Lower leg skin (tissue), 4 donors: ENCODE measurements at regions not wholly inside any gene's neighbourhood (a gene's known extent, or its start where the extent isn't known, plus 50 kb on each side); places are given as distances from the start of the nearest gene placed in this dataset.

Experiments
- DNase-seq, 2 donors: peaks; one replicate each; pipeline ENCODE4 v3.0.0-alpha.2; 2019; ENCODE audit warnings: low spot score in 2 of 2
- H3K4me3 ChIP-seq: fragments of 200-600 bp; sonication (generic); 2 replicates; pipeline ENCODE4 v1.5.1; 2017; ENCODE audit warnings: mild to moderate bottlenecking, low read depth; ENCODE audit not compliant: poor library complexity, severe bottlenecking
- CTCF ChIP-seq, 3 donors: fragments of 450-650 bp; IDR thresholded peaks; one replicate each; pipeline ENCODE4 v1.5.1; 2016; ENCODE audit warnings: antibody characterized with exemption in 3 of 3, mild to moderate bottlenecking in 3 of 3, moderate library complexity in 2 of 3
- POLR2A ChIP-seq, 2 donors: fragments of 450-650 bp; IDR thresholded peaks; one replicate each; pipeline ENCODE4 v1.6.1; 2016 to 2017; ENCODE audit warnings: antibody characterized with exemption in 2 of 2, mild to moderate bottlenecking in 1 of 2, moderate library complexity in 1 of 2
- WGBS, 2 donors: methylation state at CpG; one replicate each; pipeline ENCODE4 v1.1.5; 2018; 5-methylcytosine and 5-hydroxymethylcytosine counted together
- intact Hi-C: fragments of 100-400 bp; cut with DNase I; formaldehyde crosslinking; loops from one replicate; pipeline ENCODE4 v1.15.0; 2023; ENCODE audit warnings: low total_unique reads

- intact Hi-C loops: loop anchor here (10.0 kb wide), 1 partner anchor 831 kb away; no protein-coding TSS in a partner anchor
- 29 to 31% methylated on average over 5 of the region's 5 CpGs for WGBS, 2 donors
- TF ChIP-seq POLR2A (IDR thresholded peaks at IDR 0.05) (no peak), CTCF (IDR thresholded peaks at IDR 0.05) (no peak)
- DNase-seq: no peak
- no peak overlapping the region for H3K4me3 ChIP-seq
These were observed 557.7 kb upstream of the SLIT2 start for GRCh38 chr4:19693936-19694570.

GRCh38 chr4:19689511-19689910 is 562.2 kb upstream of the SLIT2 start:
- intact Hi-C loops: no loop called here
- no peak overlapping the region for H3K4me3 ChIP-seq
- WGBS, 2 donors: 46 to 48% methylated on average over 3 of the region's 3 CpGs
- TF ChIP-seq POLR2A (IDR thresholded peaks at IDR 0.05): no peak
- no peak for TF ChIP-seq CTCF (IDR thresholded peaks at IDR 0.05)
- no peak for DNase-seq

- DNase-seq: no peak
- intact Hi-C loops: no loop called here
- TF ChIP-seq POLR2A (IDR thresholded peaks at IDR 0.05) (no peak), CTCF (IDR thresholded peaks at IDR 0.05) (no peak)
- no peak overlapping the region for H3K4me3 ChIP-seq
These were observed 565.2 kb upstream of the SLIT2 start for GRCh38 chr4:19686456-19686855.

- H3K4me3 ChIP-seq: no peak overlapping the region
- no peak for TF ChIP-seq CTCF (IDR thresholded peaks at IDR 0.05)
- TF ChIP-seq POLR2A (IDR thresholded peaks at IDR 0.05): no peak
- 37 to 38% methylated on average over 7 of the region's 7 CpGs for WGBS, 2 donors
- intact Hi-C loops: no loop called here
- DNase-seq: no peak
These were observed 567.6 kb upstream of the SLIT2 start for GRCh38 chr4:19684084-19684483.

- no peak for TF ChIP-seq POLR2A (IDR thresholded peaks at IDR 0.05)
- TF ChIP-seq CTCF (IDR thresholded peaks at IDR 0.05): no peak
- no peak overlapping the region for H3K4me3 ChIP-seq
- 43 to 47% methylated on average over 4 of the region's 4 CpGs for WGBS, 2 donors
- intact Hi-C loops: no loop called here
- no peak for DNase-seq
These were observed 568.3 kb upstream of the SLIT2 start for GRCh38 chr4:19683426-19683825.

GRCh38 chr4:19677211-19677610 is 574.5 kb upstream of the SLIT2 start:
- intact Hi-C loops: loop anchor here (2.0 kb wide), 1 partner anchor 58 kb away; no protein-coding TSS in a partner anchor
- H3K4me3 ChIP-seq: no peak overlapping the region
- no peak for DNase-seq
- TF ChIP-seq CTCF (IDR thresholded peaks at IDR 0.05): no peak
- no peak for TF ChIP-seq POLR2A (IDR thresholded peaks at IDR 0.05)
